COR-L47 (cell line): ENCODE measurements at regions not wholly inside any gene's neighbourhood (a gene's known extent, or its start where the extent isn't known, plus 50 kb on each side); places are given as distances from the start of the nearest gene placed in this dataset.
A peak's percentile ranks its signal among the peaks of the same experiment; 100 is the strongest.
"Not testable (repeated sequence)": the region's sequence is repeated elsewhere in the genome, so short reads cannot be mapped to it uniquely, and the experiment has no call there.

Experiments used
- DNase-seq: peaks from one replicate; lab custom pipeline; 2025; lab: John Stamatoyannopoulos, UW

- no peak for DNase-seq
Measured at GRCh38 chr6:90463359-90463758, 123.5 kb downstream of the MAP3K7 start.

- no peak for DNase-seq
Measured at GRCh38 chr6:90462102-90462501, 124.8 kb downstream of the MAP3K7 start.

DNA sequence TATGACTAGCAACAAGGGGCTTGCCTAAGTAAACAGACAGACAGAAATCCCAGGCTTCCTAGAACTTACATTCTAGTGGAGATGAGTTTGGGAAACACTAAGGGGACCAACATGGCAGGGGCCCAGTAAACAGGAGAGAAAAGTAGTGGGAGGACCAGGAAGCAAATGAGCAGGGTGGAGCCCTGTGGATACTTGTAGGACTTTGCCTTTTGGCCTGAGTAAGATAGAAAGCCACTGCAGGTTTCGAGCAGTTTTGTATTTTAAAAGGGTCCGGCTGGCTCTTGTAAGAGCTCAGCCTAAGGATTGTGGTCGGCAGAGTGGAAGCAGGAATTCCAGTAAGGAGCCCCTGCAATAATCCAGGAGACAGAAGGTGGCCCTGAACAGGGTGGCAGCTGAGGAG is 125.5 kb downstream of the MAP3K7 start:
- no peak for DNase-seq

DNA sequence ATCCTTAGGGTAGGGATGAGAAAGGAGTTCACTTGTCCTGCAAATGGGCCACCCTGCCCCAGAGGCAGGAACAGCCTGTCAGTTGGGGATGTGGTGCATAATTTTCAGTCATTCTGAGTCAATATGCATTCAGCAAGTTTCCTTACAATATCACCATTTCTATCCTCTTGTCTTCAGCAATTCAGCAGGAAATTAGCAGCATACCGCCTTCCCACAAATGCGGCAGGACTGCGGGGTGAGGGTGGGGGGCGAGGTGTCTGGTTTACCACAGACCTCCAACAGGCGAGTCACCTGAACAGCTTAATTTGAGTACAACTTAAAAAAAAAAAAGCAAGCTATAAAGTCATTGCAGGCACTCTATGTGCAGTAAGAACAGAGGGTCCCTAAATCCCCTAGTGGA is 126.8 kb downstream of the MAP3K7 start:
- no peak for DNase-seq

DNA sequence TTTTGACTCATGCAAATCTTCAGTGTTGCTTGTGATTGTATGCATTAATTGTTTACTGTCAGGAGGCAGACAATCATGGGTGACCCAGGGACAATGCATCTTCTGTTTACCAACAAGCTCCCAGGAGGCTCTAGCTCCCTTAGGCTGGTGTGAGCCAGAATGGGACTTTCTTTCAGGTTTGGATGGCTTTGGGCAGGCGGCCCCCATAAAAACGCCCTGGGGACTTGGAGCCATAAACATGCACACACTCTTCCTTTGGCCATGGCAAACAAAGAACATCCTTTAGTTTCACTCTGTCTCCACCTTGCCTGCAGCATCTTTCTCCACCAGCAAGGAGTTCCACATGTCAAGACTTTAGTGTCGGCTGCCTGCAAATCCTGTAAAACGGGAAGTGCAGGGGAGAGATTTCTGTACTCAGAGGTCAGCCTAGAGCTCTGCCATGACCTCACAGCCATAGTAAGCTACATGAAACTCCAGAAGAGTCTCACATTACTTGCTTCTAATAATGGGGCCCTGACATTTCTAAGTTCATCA is 127.6 kb downstream of the MAP3K7 start:
- DNase-seq = no peak

DNA sequence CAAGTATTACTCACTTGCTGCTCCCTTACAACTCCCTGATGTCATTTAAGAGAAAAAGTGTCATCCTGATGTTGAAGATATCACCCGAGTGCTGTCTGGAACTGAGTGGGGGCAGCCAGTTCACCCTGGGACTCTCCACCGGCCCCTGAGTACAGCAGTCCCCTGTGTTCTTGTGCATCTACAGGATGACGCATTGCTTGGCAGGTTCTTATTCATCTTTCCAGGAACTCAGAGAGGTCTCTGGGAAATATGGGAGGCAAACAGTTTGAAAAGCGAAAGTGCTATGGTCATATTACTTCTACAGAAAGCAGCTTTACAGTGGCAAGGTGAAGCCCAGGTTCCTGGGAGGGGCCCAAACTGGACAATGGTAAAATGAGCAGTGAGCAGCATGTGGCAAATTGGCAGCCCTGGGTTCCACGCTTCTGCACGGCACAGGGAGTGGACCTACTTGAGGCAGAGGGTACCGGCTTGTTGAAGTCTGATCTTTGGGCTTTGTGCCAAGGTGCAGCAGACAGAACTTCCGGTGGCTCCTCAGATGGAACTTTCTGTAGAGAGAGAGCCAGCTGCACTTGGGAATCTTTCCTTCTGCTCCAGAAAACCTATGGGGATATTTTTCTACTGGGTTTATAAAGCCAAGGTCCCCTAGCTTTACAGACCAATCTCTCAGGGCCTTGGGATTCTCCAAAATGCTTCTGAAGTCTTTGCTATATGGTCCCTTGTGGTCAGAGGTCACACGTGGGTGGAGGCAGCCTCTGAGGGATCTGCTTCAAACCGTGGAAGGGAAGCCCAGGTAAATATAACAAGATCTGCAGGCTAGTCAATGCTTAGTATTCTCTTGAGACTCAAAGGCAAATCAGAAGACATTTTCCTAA is 128.3 kb downstream of the MAP3K7 start:
- DNase-seq = no peak

GRCh38 chr6:90457867-90458259 is 129.0 kb downstream of the MAP3K7 start:
- DNase-seq = no peak

DNA sequence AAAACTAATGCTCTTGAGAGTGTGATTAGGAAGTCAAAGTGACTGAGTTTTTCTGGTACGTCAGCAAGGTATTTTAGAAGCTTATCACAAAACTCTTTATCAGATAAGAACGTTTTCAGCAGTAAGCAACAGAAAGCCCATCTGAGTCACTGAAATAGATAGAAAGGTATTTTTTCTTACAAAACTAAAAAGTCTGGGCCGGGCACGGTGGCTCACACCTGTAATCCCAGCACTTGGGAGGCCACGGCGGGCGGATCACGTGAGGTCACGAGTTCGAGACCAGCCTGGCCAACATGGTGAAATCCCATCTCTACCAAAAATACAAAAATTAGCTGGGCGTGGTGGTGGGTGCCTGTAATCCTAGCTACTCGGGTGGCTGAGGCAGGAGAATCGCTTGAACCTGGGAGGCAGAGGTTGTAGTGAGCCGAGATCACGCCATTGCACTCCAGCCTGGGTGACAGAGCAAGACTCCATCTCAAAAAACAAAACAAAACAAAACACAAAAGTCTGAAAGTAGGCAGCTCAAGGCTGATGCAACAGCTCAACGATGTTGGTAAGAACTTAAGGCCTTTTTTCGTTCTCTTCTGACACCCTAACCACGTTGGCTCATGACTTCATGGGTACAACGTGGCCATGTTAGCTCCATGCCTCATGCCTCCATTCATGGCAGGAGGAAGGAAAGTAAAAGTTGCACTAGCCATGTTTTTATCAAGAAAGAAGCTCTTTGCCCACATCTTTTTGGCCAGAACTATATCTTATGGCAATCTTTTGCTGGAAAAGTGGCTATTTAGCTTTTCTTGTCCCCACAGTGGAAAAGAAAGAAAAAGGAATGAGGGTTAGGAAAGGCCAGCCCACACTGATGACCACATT is 129.6 kb downstream of the MAP3K7 start:
- DNase-seq = not testable (repeated sequence)

- DNase-seq = no peak
Measured at GRCh38 chr6:90456001-90456400, 130.9 kb downstream of the MAP3K7 start.

- no peak for DNase-seq
Measured at GRCh38 chr6:90454836-90455427, 131.9 kb downstream of the MAP3K7 start.

DNA sequence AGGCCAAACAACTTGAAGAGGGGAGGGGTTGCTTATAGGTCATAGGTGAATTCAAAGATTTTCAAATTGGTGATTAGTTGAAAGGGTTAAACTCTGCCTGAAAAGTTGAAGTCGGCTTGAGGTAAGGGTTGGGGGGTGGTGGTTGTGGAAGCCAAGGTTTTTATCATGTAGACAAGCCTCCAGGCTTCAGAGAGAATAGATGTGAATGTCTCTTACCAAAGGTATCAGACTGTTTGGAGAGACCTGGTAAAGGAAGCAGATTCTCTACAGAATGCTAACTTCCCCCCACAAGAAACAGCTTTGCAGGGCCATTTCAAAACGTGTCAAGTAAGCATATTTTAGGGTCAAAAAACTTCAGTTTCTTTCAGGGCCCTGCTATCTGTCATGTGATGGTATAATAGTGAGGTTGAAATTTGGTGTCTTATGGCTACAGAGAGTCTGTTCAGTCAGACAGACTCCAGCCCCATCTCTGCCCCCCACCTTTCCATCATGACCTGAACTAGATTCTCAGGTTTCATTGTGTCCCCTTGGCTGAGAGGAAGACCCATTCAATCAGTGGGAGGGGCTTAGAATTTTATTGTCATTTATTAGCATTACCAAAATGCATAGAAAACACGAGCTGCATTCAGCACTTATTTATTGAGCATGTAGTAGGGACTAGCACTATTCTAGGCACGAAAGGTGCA is 136.5 kb downstream of the MAP3K7 start:
- no peak for DNase-seq

GRCh38 chr6:90449311-90449710 is 137.6 kb downstream of the MAP3K7 start:
- DNase-seq = no peak

DNA sequence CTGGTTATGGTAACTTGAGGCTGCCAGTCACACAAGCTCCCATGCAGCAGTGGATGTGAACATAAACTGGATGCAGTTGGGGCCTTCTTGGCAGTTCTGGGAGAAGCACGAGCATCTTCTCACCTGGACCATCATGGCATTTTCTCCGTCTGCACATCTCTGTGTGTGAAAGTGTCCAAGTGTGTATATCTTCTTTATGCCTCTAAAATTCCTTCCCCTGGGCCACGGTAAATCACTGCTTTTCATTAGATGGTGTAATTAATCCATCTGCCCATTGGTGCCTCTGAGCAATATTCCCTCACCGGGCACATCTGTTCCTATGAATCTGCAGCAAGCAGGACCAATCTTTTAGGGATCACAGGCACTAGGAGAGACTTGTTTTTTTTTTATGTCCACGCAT is 138.0 kb downstream of the MAP3K7 start:
- DNase-seq = no peak

- peak; percentile 42 for DNase-seq
Measured at GRCh38 chr6:90446164-90446563, 140.7 kb downstream of the MAP3K7 start.

- no peak for DNase-seq
Measured at GRCh38 chr6:90445533-90446108, 141.3 kb downstream of the MAP3K7 start.

DNA sequence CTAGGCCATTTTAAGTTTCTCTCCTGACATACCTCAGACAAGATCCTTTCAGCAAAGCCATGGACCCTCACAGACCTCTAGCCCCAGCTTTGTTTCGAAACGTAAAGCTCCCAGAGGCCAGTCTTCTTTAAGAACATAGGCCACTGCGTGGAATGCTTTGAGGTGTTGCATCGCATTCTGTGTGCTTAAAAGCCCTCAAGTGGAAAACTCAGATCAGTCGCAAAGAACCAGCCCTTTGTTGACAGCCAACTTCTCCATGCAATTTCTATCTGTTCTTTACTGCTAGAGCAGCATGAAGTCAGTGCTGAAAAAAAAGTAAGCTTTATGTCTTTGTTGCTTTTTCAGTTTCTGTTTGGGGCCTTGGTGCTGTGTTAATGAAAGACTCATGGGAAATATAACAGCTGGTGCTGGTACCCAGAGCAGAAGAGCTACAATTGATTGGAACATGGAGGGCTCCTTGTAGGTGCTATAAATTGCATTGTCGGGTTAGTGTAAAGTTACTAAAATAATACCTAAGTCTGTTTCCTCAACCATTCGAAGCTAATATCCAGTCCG is 142.6 kb downstream of the MAP3K7 start:
- DNase-seq = no peak

- no peak for DNase-seq
Measured at GRCh38 chr6:90442366-90442765, 144.5 kb downstream of the MAP3K7 start.

GRCh38 chr6:90440586-90441283 is 144.1 kb upstream of the BACH2 start:
- no peak for DNase-seq

DNA sequence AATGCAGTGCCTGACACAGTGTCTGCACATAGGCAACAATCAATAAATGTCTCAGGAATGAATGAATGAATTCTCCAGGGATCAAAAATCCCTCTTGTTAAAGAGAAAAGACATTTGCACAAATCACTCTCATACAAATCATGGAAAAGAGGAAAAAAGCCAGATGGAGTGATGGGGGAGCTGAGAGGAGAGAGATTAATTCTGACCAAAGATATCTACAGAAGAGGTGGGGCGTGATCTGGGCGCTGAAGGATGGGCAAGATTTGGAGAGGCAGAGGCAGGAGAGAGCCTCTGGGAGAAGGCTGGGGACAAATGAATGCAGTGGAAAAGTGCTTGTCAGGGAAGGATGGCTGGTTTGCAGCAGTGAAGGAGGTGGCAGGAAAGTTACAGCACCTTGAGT is 142.9 kb upstream of the BACH2 start:
- DNase-seq = no peak

DNA sequence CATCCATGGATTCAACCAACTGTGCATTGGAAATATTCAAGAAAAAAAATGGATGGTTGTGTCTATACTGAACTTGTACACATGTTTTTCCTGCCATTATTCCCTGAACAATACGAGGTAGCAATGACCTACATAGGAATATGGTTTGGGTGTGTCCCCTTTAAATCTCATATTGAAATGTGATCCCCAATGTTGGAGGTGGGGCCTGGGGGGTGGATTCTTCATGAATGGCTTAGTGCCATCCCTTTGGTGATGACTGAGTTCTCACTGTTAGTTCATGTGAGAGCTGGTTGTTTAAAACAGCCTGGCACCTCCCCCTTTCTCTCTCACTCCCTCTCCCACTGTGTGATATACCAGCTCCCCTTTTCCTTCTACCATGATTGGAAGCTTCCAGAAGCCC is 139.8 kb upstream of the BACH2 start:
- DNase-seq = no peak
